Neural progenitor cell (in vitro differentiated cells): ENCODE measurements at regions not wholly inside any gene's neighbourhood (a gene's known extent, or its start where the extent isn't known, plus 50 kb on each side); places are given as distances from the start of the nearest gene placed in this dataset.

Source experiments
- EZH2 ChIP-seq: fragments of 200-600 bp; sonication (generic); IDR thresholded peaks from 2 replicates; pipeline ENCODE4 v1.6.1; 2017; ENCODE audit warnings: antibody characterized with exemption, mild to moderate bottlenecking, moderate library complexity
- TF ChIP-seq, protein P1 (sequence below): fragments of 200-600 bp; sonication (generic); IDR thresholded peaks from 2 replicates; pipeline ENCODE4 v1.5.1; 2017; ENCODE audit warnings: antibody characterized with exemption, mild to moderate bottlenecking

DNA sequence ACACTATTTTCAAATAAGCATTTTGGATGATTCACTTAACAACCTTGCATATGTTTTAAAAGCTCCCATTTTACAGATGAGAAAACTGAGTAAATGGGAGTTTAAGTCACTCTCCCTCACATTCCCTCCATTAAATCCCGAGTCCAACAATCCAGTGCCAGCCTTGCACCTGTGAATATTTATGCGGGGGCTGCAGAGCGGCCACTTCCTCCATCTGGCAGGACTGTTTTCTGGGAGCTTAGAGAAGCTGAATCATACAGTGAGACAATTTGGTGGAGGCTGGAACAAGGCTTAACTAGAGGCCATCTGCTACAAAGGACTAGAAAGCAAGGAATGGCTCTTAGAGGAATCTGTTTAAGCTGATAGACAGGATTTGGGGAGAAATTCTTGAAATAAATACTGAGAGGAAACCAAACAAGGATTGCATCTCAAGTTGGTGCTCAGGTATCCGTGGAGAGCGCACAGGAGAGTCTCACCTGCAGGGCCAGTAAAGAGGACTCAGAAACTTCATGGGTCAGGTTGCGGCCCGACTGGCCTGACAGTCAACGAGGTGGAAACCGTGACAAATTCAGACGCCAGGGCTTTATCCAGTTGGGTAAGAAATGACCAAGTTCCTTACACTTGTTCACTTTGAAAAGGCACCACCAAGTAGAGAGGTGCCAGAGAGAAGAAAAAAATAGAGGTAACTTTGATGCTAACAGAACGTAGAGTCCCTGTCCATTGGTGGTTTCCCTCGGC lies 478.5 kb downstream of the QKI start:
- TF ChIP-seq EZH2, result no peak
- TF ChIP-seq, protein P1, sequence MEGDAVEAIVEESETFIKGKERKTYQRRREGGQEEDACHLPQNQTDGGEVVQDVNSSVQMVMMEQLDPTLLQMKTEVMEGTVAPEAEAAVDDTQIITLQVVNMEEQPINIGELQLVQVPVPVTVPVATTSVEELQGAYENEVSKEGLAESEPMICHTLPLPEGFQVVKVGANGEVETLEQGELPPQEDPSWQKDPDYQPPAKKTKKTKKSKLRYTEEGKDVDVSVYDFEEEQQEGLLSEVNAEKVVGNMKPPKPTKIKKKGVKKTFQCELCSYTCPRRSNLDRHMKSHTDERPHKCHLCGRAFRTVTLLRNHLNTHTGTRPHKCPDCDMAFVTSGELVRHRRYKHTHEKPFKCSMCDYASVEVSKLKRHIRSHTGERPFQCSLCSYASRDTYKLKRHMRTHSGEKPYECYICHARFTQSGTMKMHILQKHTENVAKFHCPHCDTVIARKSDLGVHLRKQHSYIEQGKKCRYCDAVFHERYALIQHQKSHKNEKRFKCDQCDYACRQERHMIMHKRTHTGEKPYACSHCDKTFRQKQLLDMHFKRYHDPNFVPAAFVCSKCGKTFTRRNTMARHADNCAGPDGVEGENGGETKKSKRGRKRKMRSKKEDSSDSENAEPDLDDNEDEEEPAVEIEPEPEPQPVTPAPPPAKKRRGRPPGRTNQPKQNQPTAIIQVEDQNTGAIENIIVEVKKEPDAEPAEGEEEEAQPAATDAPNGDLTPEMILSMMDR, result no peak
